ENCODE measurements at regions not wholly inside any gene's neighbourhood (a gene's known extent, or its start where the extent isn't known, plus 50 kb on each side); places are given as distances from the start of the nearest gene placed in this dataset.

DNA sequence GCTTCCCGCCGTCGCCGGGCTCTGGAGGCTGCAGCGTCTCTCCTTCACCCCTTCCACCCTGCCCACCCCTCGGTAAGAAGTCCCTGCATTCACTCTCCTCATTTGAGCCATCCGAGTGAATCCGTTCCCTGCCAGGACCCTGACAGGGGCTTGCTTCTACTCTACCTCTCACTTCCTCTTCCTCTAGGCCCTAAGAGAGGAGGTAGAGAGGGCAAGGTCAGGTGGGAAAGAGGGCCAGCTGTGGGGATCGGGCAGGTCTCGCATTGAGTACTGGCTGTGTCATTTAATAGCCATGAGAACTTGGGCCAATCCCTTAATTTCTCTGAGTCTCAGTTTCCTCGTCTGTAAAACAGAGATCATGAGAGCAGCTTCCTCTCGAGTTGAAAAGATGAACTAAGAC is 283.6 kb downstream of the UACA start:
- H4K20me1 ChIP-seq (ENCODE audit: insufficient read depth): no peaks in the 10 kb centered on the region
- no peak overlapping the region for H3K9ac ChIP-seq (ENCODE audit: low read length)
- no peaks in the 10 kb centered on the region for H3K27me3 ChIP-seq (ENCODE audit: insufficient read depth, low read depth, low read length)
- no peak overlapping the region for H3K27ac ChIP-seq (ENCODE audit: low read length)
- no peaks in the 10 kb centered on the region for H3K9me3 ChIP-seq (ENCODE audit: low read length)
- H3K79me2 ChIP-seq (replicated peaks; ENCODE audit: insufficient read depth, low read length): no peaks in the 10 kb centered on the region
- TF ChIP-seq, protein P1, sequence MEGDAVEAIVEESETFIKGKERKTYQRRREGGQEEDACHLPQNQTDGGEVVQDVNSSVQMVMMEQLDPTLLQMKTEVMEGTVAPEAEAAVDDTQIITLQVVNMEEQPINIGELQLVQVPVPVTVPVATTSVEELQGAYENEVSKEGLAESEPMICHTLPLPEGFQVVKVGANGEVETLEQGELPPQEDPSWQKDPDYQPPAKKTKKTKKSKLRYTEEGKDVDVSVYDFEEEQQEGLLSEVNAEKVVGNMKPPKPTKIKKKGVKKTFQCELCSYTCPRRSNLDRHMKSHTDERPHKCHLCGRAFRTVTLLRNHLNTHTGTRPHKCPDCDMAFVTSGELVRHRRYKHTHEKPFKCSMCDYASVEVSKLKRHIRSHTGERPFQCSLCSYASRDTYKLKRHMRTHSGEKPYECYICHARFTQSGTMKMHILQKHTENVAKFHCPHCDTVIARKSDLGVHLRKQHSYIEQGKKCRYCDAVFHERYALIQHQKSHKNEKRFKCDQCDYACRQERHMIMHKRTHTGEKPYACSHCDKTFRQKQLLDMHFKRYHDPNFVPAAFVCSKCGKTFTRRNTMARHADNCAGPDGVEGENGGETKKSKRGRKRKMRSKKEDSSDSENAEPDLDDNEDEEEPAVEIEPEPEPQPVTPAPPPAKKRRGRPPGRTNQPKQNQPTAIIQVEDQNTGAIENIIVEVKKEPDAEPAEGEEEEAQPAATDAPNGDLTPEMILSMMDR (IDR thresholded peaks at IDR 0.05; ENCODE audit: poor library complexity, severe bottlenecking): no peak
- TF ChIP-seq SMC3 (conservative IDR thresholded peaks at IDR 0.05; ENCODE audit: poor library complexity) (no peak), RAD21 (conservative IDR thresholded peaks at IDR 0.05) (no peak), MXI1 (conservative IDR thresholded peaks at IDR 0.05; ENCODE audit: poor library complexity, severe bottlenecking) (no peak), TAF1 (IDR thresholded peaks at IDR 0.05; ENCODE audit: low read depth) (no peak), EP300 (conservative IDR thresholded peaks at IDR 0.05; ENCODE audit: poor library complexity, severe bottlenecking) (no peak), POLR2AphosphoS5 (IDR thresholded peaks at IDR 0.05) (no peak), EZH2 (IDR thresholded peaks at IDR 0.05; ENCODE audit: borderline replicate concordance, insufficient read depth, low read length, poor library complexity, severe bottlenecking) (no peak)
- TF ChIP-seq, protein P2, sequence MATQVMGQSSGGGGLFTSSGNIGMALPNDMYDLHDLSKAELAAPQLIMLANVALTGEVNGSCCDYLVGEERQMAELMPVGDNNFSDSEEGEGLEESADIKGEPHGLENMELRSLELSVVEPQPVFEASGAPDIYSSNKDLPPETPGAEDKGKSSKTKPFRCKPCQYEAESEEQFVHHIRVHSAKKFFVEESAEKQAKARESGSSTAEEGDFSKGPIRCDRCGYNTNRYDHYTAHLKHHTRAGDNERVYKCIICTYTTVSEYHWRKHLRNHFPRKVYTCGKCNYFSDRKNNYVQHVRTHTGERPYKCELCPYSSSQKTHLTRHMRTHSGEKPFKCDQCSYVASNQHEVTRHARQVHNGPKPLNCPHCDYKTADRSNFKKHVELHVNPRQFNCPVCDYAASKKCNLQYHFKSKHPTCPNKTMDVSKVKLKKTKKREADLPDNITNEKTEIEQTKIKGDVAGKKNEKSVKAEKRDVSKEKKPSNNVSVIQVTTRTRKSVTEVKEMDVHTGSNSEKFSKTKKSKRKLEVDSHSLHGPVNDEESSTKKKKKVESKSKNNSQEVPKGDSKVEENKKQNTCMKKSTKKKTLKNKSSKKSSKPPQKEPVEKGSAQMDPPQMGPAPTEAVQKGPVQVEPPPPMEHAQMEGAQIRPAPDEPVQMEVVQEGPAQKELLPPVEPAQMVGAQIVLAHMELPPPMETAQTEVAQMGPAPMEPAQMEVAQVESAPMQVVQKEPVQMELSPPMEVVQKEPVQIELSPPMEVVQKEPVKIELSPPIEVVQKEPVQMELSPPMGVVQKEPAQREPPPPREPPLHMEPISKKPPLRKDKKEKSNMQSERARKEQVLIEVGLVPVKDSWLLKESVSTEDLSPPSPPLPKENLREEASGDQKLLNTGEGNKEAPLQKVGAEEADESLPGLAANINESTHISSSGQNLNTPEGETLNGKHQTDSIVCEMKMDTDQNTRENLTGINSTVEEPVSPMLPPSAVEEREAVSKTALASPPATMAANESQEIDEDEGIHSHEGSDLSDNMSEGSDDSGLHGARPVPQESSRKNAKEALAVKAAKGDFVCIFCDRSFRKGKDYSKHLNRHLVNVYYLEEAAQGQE (IDR thresholded peaks at IDR 0.05; ENCODE audit: borderline replicate concordance): no peak
- no peak overlapping the region for H3K4me3 ChIP-seq (ENCODE audit: low read length)
- no peaks in the 10 kb centered on the region for H3F3A ChIP-seq (ENCODE audit: insufficient read depth, low read length, poor library complexity, severe bottlenecking)
- H3K4me2 ChIP-seq (ENCODE audit: low read length): no peak overlapping the region
- no peak overlapping the region for H2AFZ ChIP-seq (ENCODE audit: low read depth, low read length)
- H3K9me2 ChIP-seq (ENCODE audit: insufficient read depth, low read length): no peaks in the 10 kb centered on the region
- no peaks in the 10 kb centered on the region for H3K36me3 ChIP-seq (ENCODE audit: insufficient read depth, low read length)

DNA sequence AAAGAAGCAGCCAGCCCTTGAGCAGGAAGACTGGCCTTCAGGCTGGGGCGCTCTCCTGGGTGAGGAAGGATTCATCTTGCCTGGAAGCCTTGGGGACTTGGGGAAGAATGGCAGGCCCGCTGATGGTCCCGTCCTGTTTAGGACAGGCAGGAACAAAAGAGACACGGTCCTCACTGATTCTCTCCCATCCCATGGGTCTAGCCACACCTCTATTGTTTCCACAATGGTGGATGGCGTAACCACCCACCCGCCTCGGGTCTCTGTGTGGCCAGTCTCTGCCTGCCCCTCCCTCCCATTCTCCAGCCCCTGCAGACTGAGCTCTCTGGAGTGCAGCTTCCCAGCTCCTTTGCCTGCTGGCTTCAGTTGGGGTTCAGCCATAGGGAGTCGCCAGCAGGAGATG is 284.3 kb downstream of the UACA start:
- Histone ChIP-seq H2AFZ (ENCODE audit: low read depth, low read length) (no peak overlapping the region), H3K27ac (ENCODE audit: low read length) (no peak overlapping the region)

More for the DNA sequence above, 284.3 kb downstream of the UACA start:
- Histone ChIP-seq H4K20me1 (ENCODE audit: insufficient read depth) (no peaks in the 10 kb centered on the region), H3K9me3 (ENCODE audit: low read length) (no peaks in the 10 kb centered on the region), H3K27me3 (ENCODE audit: insufficient read depth, low read depth, low read length) (no peaks in the 10 kb centered on the region), H3K9me2 (ENCODE audit: insufficient read depth, low read length) (no peaks in the 10 kb centered on the region), H3K9ac (ENCODE audit: low read length) (no peak overlapping the region), H3K79me2 (replicated peaks; ENCODE audit: insufficient read depth, low read length) (no peaks in the 10 kb centered on the region), H3K4me2 (ENCODE audit: low read length) (no peak overlapping the region), H3F3A (ENCODE audit: insufficient read depth, low read length, poor library complexity, severe bottlenecking) (no peaks in the 10 kb centered on the region), H3K4me3 (ENCODE audit: low read length) (no peak overlapping the region), H3K36me3 (ENCODE audit: insufficient read depth, low read length) (no peaks in the 10 kb centered on the region)
- no peak for TF ChIP-seq POLR2AphosphoS5 (IDR thresholded peaks at IDR 0.05)

Data from neural cell (in vitro differentiated cells).